Endothelial cell of umbilical vein (primary cell): ENCODE measurements at regions not wholly inside any gene's neighbourhood (a gene's known extent, or its start where the extent isn't known, plus 50 kb on each side); places are given as distances from the start of the nearest gene placed in this dataset.

Experiments
- BruUV-seq: library from RNA; stranded (reverse); fragments of 400-500 nt; replicated peaks from 2 replicates; lab custom pipeline; 2021; lab: Mats Ljungman, UMichigan
- CTCF ChIA-PET: fragments of 300-600, 350-600 bp; sonication (Branson Sonifier 250); formaldehyde crosslinking; loops from one replicate; lab custom pipeline; 2021; ENCODE audit warnings: antibody characterized with exemption, inconsistent platforms; lab: Charles Lee
- POLR2A ChIA-PET: fragments of 300-600, 350-600 bp; sonication (Branson Sonifier 250); formaldehyde crosslinking; loops from one replicate; lab custom pipeline; 2021; ENCODE audit warnings: antibody characterized with exemption, inconsistent platforms; lab: Charles Lee
- DNase-seq: peaks from one replicate; pipeline ENCODE4 v3.0.0-alpha.2; 2011; ENCODE audit warnings: low read depth, low spot score
- FAIRE-seq: peaks from 2 replicates; lab custom pipeline; 2011; peaks lifted over from hg19 to GRCh38; lab: Jason Lieb, UNC
- H2AFZ ChIP-seq: 2 replicates; pipeline ENCODE4 v1.6.0; 2012; ENCODE audit warnings: low read depth, low read length, control low read depth, inconsistent platforms
- H3K27ac ChIP-seq: 2 replicates; pipeline ENCODE4 v1.5.1; 2011; ENCODE audit warnings: low read depth, mild to moderate bottlenecking, control low read depth, low read length, moderate library complexity; ENCODE audit not compliant: insufficient read depth
- H3K27me3 ChIP-seq, 2 experiments: 2 replicates each; pipeline versions ENCODE4 v1.6.0 to v1.6.1; 2011; ENCODE audit warnings: low read length in 2 of 2, mixed read lengths in 1 of 2; ENCODE audit not compliant: control insufficient read depth in 2 of 2, insufficient read depth in 2 of 2
- H3K36me3 ChIP-seq, 2 experiments: 2 replicates in 1 of 2; 3 replicates in 1 of 2; pipeline ENCODE4 v1.5.1; 2011; ENCODE audit warnings: low read length in 2 of 2, mild to moderate bottlenecking in 1 of 2, moderate library complexity in 1 of 2; ENCODE audit not compliant: control insufficient read depth in 2 of 2, insufficient read depth in 2 of 2; ENCODE audit errors: extremely low read depth in 1 of 2
- H3K4me1 ChIP-seq: 3 replicates; pipeline ENCODE4 v1.5.1; 2011; ENCODE audit warnings: mild to moderate bottlenecking, low read length; ENCODE audit not compliant: control insufficient read depth, insufficient read depth; ENCODE audit errors: extremely low read depth
- H3K4me2 ChIP-seq: 2 replicates; pipeline ENCODE4 v1.6.1; 2011; ENCODE audit warnings: low read length, control low read depth, mixed read lengths; ENCODE audit not compliant: insufficient read depth
- H3K4me3 ChIP-seq, 3 experiments: fragments of 200-600 bp in 1 of 3; sonication (generic), shearing (Covaris generic) in 1 of 3; replicated peaks in 1 of 3; 2 replicates each; pipeline ENCODE4 v1.5.1; 2011 to 2016; ENCODE audit warnings: control low read depth in 3 of 3, low read length in 3 of 3, mild to moderate bottlenecking in 2 of 3, inconsistent platforms in 1 of 3, low read depth in 1 of 3, moderate library complexity in 1 of 3; ENCODE audit not compliant: insufficient read depth in 1 of 3
- H3K79me2 ChIP-seq: 2 replicates; pipeline ENCODE4 v1.6.0; 2012; ENCODE audit warnings: low read length, inconsistent platforms; ENCODE audit not compliant: control insufficient read depth, insufficient read depth
- H3K9ac ChIP-seq: replicated peaks from 2 replicates; pipeline ENCODE3; 2011; ENCODE audit warnings: low read length, control low read depth; ENCODE audit not compliant: insufficient read depth; ENCODE audit errors: extremely low read depth
- H3K9me1 ChIP-seq: replicated peaks from 3 replicates; pipeline ENCODE4 v1.6.0; 2011; ENCODE audit warnings: mild to moderate bottlenecking, low read length; ENCODE audit not compliant: control insufficient read depth, insufficient read depth; ENCODE audit errors: extremely low read depth
- H3K9me3 ChIP-seq: replicated peaks from 2 replicates; pipeline ENCODE4 v1.5.1; 2012; ENCODE audit warnings: low read length, inconsistent platforms; ENCODE audit not compliant: control insufficient read depth, insufficient read depth
- H4K20me1 ChIP-seq: replicated peaks from 2 replicates; pipeline ENCODE3; 2011; ENCODE audit warnings: mild to moderate bottlenecking, low read length; ENCODE audit not compliant: control insufficient read depth, insufficient read depth; ENCODE audit errors: extremely low read depth
- EZH2 ChIP-seq: IDR thresholded peaks from 2 replicates; pipeline ENCODE4 v1.6.1; 2012; ENCODE audit warnings: borderline replicate concordance, low read depth, mild to moderate bottlenecking, moderate library complexity, low read length, inconsistent platforms; ENCODE audit not compliant: severe bottlenecking
- FOS ChIP-seq: IDR thresholded peaks from 2 replicates; pipeline ENCODE4 v1.6.1; 2011; ENCODE audit warnings: mild to moderate bottlenecking, low read length, moderate library complexity, borderline replicate concordance; ENCODE audit not compliant: insufficient read depth
- GATA2 ChIP-seq: IDR thresholded peaks from 2 replicates; pipeline ENCODE4 v1.7.0; 2011; ENCODE audit warnings: low read depth, mild to moderate bottlenecking, moderate library complexity, mixed read lengths, low read length; ENCODE audit not compliant: insufficient read length, insufficient read depth
- JUN ChIP-seq: IDR thresholded peaks from 2 replicates; pipeline ENCODE4 v1.6.1; 2011; ENCODE audit warnings: borderline replicate concordance, low read depth; ENCODE audit not compliant: insufficient read length, insufficient read depth
- MYC ChIP-seq: IDR thresholded peaks from one replicate; pipeline ENCODE4 v1.6.1; 2011; ENCODE audit warnings: mild to moderate bottlenecking, low read depth, low read length
- POLR2A ChIP-seq: IDR thresholded peaks from 2 replicates; pipeline ENCODE4 v1.6.1; 2012; ENCODE audit warnings: low read depth, mild to moderate bottlenecking, control low read depth, low read length
- POLR2AphosphoS5 ChIP-seq: IDR thresholded peaks from 2 replicates; pipeline ENCODE4 v1.6.1; 2012; ENCODE audit warnings: low read depth, mild to moderate bottlenecking, control low read depth, low read length, moderate library complexity; ENCODE audit not compliant: insufficient read depth
- dilution Hi-C: fragments of 300-500 bp; cut with MboI; formaldehyde crosslinking; loops from one replicate; pipeline ENCODE4 v1.15.0; 2019; ENCODE audit warnings: low sequenced_read_pairs; ENCODE audit not compliant: extremely low pct_ligation_motif_present
- intact Hi-C: fragments of 100-400 bp; cut with micrococcal nuclease; formaldehyde crosslinking; loops from one replicate; pipeline ENCODE4 v1.10.0; 2022
- TF ChIP-seq, protein P1 (sequence below), 2 donors: IDR thresholded peaks; 1 replicate in 1 of 2; 2 replicates in 1 of 2; pipeline ENCODE4 v1.5.1; 2011; ENCODE audit warnings: low read length in 2 of 2, mild to moderate bottlenecking in 2 of 2, moderate library complexity in 2 of 2, control low read depth in 1 of 2, inconsistent platforms in 1 of 2, low read depth in 1 of 2; ENCODE audit not compliant: insufficient read depth in 1 of 2; ENCODE audit errors: extremely low read depth in 1 of 2
- TF ChIP-seq, protein P2 (sequence below): IDR thresholded peaks from 2 replicates; pipeline ENCODE4 v1.6.1; 2011; ENCODE audit not compliant: insufficient read depth, insufficient read length

DNA sequence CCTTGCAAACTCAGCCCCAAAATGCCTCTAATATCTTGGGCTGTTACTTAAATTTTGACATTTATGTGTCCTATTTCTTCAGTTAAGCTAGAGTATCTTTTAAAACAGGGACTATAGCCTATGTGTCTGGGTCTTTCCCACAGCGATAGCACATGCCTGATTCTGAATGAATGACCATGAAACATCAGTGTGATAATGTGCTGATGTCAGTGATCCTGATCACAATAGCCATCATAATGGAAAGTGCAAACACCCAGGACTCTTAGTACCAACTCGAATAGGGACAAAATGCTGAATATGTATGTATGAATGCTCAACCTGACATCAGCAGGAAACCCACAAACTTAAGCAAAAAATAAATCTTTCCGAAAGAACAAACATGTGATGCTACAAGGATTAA lies 537.4 kb downstream of the IGSF11 start:
- no peak overlapping the region for H2AFZ ChIP-seq
- no peak for FAIRE-seq
- no peaks in the 10 kb centered on the region for H3K36me3 ChIP-seq
- BruUV-seq: no TSS peak
- no peaks in the 10 kb centered on the region for H3K79me2 ChIP-seq
- ChIA-PET POLR2A (no interaction called here), CTCF (no interaction called here)
- no peak overlapping the region for H3K4me3 ChIP-seq
- TF ChIP-seq, protein P1, sequence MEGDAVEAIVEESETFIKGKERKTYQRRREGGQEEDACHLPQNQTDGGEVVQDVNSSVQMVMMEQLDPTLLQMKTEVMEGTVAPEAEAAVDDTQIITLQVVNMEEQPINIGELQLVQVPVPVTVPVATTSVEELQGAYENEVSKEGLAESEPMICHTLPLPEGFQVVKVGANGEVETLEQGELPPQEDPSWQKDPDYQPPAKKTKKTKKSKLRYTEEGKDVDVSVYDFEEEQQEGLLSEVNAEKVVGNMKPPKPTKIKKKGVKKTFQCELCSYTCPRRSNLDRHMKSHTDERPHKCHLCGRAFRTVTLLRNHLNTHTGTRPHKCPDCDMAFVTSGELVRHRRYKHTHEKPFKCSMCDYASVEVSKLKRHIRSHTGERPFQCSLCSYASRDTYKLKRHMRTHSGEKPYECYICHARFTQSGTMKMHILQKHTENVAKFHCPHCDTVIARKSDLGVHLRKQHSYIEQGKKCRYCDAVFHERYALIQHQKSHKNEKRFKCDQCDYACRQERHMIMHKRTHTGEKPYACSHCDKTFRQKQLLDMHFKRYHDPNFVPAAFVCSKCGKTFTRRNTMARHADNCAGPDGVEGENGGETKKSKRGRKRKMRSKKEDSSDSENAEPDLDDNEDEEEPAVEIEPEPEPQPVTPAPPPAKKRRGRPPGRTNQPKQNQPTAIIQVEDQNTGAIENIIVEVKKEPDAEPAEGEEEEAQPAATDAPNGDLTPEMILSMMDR (IDR thresholded peaks at IDR 0.05; ENCODE audit: extremely low read depth in 1 of 2, insufficient read depth in 1 of 2, low read depth in 1 of 2, low read length in 2 of 2): no peak
- no peak for TF ChIP-seq EZH2
- TF ChIP-seq MYC: no peak
- no peak for TF ChIP-seq FOS
- no peak for TF ChIP-seq JUN
- no peak for TF ChIP-seq POLR2A
- no peak for TF ChIP-seq GATA2
- TF ChIP-seq, protein P2, sequence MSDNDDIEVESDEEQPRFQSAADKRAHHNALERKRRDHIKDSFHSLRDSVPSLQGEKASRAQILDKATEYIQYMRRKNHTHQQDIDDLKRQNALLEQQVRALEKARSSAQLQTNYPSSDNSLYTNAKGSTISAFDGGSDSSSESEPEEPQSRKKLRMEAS: no peak
- TF ChIP-seq POLR2AphosphoS5: no peak
- H4K20me1 ChIP-seq: no peaks in the 10 kb centered on the region
- H3K9me1 ChIP-seq: no peaks in the 10 kb centered on the region
- H3K4me2 ChIP-seq: no peak overlapping the region
- intact Hi-C loops: no loop called here
- H3K9ac ChIP-seq: no peak overlapping the region
- H3K9me3 ChIP-seq: no peaks in the 10 kb centered on the region
- DNase-seq: no peak
- dilution Hi-C loops: no loop called here
- H3K27me3 ChIP-seq: no peaks in the 10 kb centered on the region
- H3K27ac ChIP-seq: no peak overlapping the region
- no peaks in the 10 kb centered on the region for H3K4me1 ChIP-seq
